GM18909 (cell line): ENCODE measurements at regions not wholly inside any gene's neighbourhood (a gene's known extent, or its start where the extent isn't known, plus 50 kb on each side); places are given as distances from the start of the nearest gene placed in this dataset.
"Not testable (repeated sequence)": the region's sequence is repeated elsewhere in the genome, so short reads cannot be mapped to it uniquely, and the experiment has no call there.

ENCODE experiments used
- ATAC-seq: cut with Tn5 transposase; IDR thresholded peaks from one replicate; pipeline ENCODE4 v1.9.1; 2021; ENCODE audit warnings: mild to moderate bottlenecking; ENCODE audit not compliant: unreplicated experiment, poor library complexity

- no peak for ATAC-seq
These were observed 439.4 kb upstream of the KLHL4 start for GRCh38 chrX:87078231-87078630.

DNA sequence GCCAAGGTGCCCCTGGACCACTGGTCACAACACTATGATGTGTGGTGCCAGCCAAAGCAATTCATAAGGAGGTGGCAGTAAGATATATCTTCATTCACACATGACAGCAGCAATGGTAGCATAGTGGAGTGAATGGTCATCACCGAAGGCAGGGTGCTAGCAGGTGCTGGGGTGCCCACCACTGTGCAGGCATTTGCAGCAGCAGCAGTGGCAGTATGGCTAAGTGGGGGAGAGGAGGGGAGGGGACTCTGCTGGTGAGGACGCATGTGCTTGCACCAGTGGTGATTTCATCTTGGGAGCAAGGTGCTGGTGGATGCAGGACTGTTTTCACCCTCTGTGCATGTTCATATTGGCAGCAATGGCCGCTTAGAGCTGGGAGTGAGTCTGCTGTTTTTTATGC, 419.1 kb upstream of the KLHL4 start:
- no peak for ATAC-seq

DNA sequence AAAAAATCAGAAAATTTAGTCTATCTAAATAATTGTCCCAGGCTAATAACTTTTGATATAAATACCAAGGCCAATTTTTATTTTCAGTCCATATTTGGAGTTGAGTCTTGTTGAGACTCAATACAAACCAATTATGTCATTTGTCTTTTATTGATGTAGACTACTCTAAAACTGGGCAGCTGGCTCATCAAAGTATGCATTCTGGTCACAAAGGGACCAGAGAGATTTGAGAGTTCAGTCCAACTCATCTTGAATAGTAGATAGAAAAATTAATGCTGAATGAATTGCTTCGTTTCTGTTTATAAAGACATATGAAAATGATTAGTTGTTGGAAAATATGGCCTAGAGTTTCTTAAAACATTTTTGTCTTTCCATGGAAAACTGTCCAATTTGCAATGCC, 412.5 kb upstream of the KLHL4 start:
- no peak for ATAC-seq

- no peak for ATAC-seq
These were observed 407.5 kb upstream of the KLHL4 start for GRCh38 chrX:87110142-87110541.

DNA sequence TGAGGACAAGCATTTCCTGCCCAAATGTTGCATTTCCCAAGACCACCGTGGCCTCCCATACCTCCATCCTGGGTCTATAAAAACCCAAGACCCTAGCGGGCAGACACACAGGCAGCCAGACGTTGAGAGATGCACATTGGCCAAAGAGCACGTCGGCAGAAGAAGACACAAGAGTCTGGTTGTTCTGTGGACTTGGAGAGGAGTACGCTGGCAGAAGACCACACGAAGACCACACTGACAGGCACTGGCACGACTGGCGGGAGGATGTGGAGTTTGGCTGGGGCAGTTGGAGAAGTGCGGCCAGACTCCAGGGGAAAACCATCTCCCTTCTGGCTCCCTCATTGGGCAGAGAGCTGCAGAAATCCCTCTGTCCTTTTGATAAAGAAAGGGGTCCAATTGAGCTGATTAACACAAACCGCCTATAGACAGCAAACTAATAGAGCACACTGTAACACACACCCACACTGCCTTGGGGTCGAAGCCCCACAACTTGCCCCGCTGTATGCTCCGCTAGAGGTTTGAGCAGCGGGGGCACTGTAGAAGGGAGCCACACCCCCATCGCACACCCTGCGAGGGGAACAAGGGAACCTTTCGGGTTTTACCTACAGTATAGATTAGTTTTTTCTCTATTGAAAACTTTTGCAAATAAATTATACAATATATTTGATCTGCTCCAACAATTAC, 376.7 kb upstream of the KLHL4 start:
- no peak for ATAC-seq

- no peak for ATAC-seq
These were observed 357.1 kb upstream of the KLHL4 start for GRCh38 chrX:87160435-87161010.

DNA sequence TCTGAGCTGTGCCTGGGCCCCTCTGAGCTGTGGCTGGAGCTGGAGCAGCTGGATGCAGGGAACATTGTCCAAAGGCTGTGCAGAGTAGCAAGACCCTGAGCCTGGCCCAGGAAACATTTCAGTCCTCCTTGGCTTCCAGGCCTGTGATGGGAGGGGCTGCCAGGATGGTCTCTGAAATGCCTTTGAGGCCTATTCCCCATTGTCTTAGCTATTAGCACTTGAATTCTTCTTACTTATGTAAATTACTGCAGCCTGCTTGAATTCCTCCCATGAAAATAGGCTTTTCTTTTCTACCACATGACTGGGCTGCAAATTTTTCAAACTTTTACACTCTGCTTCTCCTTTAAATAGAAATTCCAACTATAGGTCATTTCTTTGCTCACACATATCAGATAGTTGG, 349.8 kb upstream of the KLHL4 start:
- no peak for ATAC-seq

DNA sequence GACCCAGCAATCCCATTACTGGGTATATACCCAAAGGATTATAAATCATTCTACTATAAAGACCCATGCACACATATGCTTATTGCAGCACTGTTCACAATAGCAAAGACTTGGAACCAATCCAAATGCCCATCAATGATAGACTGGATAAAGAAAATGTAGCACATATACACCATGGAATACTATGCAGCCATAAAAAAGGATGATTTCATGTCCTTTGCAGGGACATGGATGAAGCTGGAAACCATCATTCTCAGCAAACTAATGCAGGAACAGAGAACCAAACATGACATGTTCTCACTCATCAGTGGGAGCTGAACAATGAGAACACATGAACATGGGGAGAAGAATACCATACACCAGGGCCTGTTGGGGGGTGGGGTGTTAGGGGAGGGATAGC, 339.6 kb upstream of the KLHL4 start:
- ATAC-seq: not testable (repeated sequence)
